ENCODE measurements at regions not wholly inside any gene's neighbourhood (a gene's known extent, or its start where the extent isn't known, plus 50 kb on each side); places are given as distances from the start of the nearest gene placed in this dataset.

GRCh38 chr19:31594701-31595100 lies 245.5 kb upstream of the TSHZ3 start (continued):
- no peak for TF ChIP-seq NRF1 (IDR thresholded peaks at IDR 0.05; ENCODE audit: low read depth, low read length)
- TF ChIP-seq GABPA (IDR thresholded peaks at IDR 0.05; ENCODE audit: low read depth): no peak
- TF ChIP-seq USF1 (IDR thresholded peaks at IDR 0.05; ENCODE audit: borderline replicate concordance, low read depth): no peak
- no peak for TF ChIP-seq YY1 (IDR thresholded peaks at IDR 0.05; ENCODE audit: low read depth)
- TF ChIP-seq RCOR1 (IDR thresholded peaks at IDR 0.05; ENCODE audit: low read length): no peak

GRCh38 chr19:31595521-31595920 lies 246.3 kb upstream of the TSHZ3 start:
- no peak overlapping the region for H3K4me3 ChIP-seq (ENCODE audit: low read depth in 2 of 2, low read length in 1 of 2)
- POLR2A ChIA-PET: no interaction called here
- CTCF ChIA-PET: interaction anchor here (1.0 kb wide), 1 partner anchor 629 kb away, joined by 3 read pairs; no protein-coding TSS in a partner anchor
- H3K4me2 ChIP-seq: no peak overlapping the region
- WGBS (ENCODE audit: low lambda C conversion rate): 37% methylated on average over 4 of the region's 4 CpGs
- DNase-seq: no peak
- H3K9me3 ChIP-seq: no peaks in the 10 kb centered on the region
- H3K27me3 ChIP-seq (ENCODE audit: insufficient read depth): no peaks in the 10 kb centered on the region
- no peaks in the 10 kb centered on the region for H3K9me2 ChIP-seq
- no peaks in the 10 kb centered on the region for H3F3A ChIP-seq (replicated peaks; ENCODE audit: insufficient read depth)
- H3K9ac ChIP-seq: no peak overlapping the region
- no peaks in the 10 kb centered on the region; a peak in 1 of 4 replicates for H3K4me1 ChIP-seq (ENCODE audit: control insufficient read depth in 1 of 2, insufficient read depth in 2 of 2, low read depth in 1 of 2, low read length in 1 of 2)
- no peaks in the 10 kb centered on the region for H3K36me3 ChIP-seq (replicated peaks in 1 of 2; ENCODE audit: control insufficient read depth in 1 of 2, insufficient read depth in 2 of 2, low read length in 1 of 2)
- no peaks in the 10 kb centered on the region for H4K20me1 ChIP-seq (ENCODE audit: insufficient read depth)
- H3K79me2 ChIP-seq (ENCODE audit: insufficient read depth): no peaks in the 10 kb centered on the region
- no peak overlapping the region for H3K27ac ChIP-seq (ENCODE audit: low read depth in 2 of 2, low read length in 1 of 2)
- no peak overlapping the region for H2AFZ ChIP-seq (ENCODE audit: low read depth)
- TF ChIP-seq PBX3 (IDR thresholded peaks at IDR 0.05): no peak
- TF ChIP-seq FOXJ3 (CRISPR knock-in tag; IDR thresholded peaks at IDR 0.05): no peak
- TF ChIP-seq, protein P1, sequence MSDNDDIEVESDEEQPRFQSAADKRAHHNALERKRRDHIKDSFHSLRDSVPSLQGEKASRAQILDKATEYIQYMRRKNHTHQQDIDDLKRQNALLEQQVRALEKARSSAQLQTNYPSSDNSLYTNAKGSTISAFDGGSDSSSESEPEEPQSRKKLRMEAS (IDR thresholded peaks at IDR 0.05; ENCODE audit: low read depth): no peak
- TF ChIP-seq RFX5 (IDR thresholded peaks at IDR 0.05; ENCODE audit: low read length): no peak
- no peak for TF ChIP-seq NRF1 (IDR thresholded peaks at IDR 0.05; ENCODE audit: low read depth, low read length)
- no peak for TF ChIP-seq RXRA (IDR thresholded peaks at IDR 0.05; ENCODE audit: borderline replicate concordance, low read depth)
- TF ChIP-seq JUND (IDR thresholded peaks at IDR 0.05): no peak
- no peak for TF ChIP-seq USF2 (IDR thresholded peaks at IDR 0.05; ENCODE audit: borderline replicate concordance, low read depth, low read length)
- no peak for TF ChIP-seq GATA2 (CRISPR knock-in tag; IDR thresholded peaks at IDR 0.05)
- TF ChIP-seq MEF2A (IDR thresholded peaks at IDR 0.05; ENCODE audit: borderline replicate concordance, low read depth): no peak
- no peak for TF ChIP-seq RAD21 (IDR thresholded peaks at IDR 0.05; ENCODE audit: low read length)
- no peak for TF ChIP-seq RCOR1 (IDR thresholded peaks at IDR 0.05; ENCODE audit: low read length)
- TF ChIP-seq NFIC (IDR thresholded peaks at IDR 0.05; ENCODE audit: borderline replicate concordance): no peak
- TF ChIP-seq TEAD4 (IDR thresholded peaks at IDR 0.05; ENCODE audit: borderline replicate concordance, insufficient read depth): no peak

Measured in SK-N-SH (cell line).